ENCODE measurements at regions not wholly inside any gene's neighbourhood (a gene's known extent, or its start where the extent isn't known, plus 50 kb on each side); places are given as distances from the start of the nearest gene placed in this dataset.

GRCh38 chr7:94272821-94273583, 121.7 kb upstream of the COL1A2 start:
- TF ChIP-seq FOXK2 (IDR thresholded peaks at IDR 0.05): no peak
- TF ChIP-seq BHLHE40 (IDR thresholded peaks at IDR 0.05; ENCODE audit: borderline replicate concordance): no peak
- no peak for TF ChIP-seq FOXA1 (IDR thresholded peaks at IDR 0.05)
- no peak for TF ChIP-seq SP1 (IDR thresholded peaks at IDR 0.05)
- no peak for TF ChIP-seq L3MBTL2 (conservative IDR thresholded peaks at IDR 0.05)
- no peak for TF ChIP-seq SUZ12 (IDR thresholded peaks at IDR 0.05)
- TF ChIP-seq, protein P1, sequence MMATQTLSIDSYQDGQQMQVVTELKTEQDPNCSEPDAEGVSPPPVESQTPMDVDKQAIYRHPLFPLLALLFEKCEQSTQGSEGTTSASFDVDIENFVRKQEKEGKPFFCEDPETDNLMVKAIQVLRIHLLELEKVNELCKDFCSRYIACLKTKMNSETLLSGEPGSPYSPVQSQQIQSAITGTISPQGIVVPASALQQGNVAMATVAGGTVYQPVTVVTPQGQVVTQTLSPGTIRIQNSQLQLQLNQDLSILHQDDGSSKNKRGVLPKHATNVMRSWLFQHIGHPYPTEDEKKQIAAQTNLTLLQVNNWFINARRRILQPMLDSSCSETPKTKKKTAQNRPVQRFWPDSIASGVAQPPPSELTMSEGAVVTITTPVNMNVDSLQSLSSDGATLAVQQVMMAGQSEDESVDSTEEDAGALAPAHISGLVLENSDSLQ (IDR thresholded peaks at IDR 0.05): no peak
- no peak for TF ChIP-seq ELF4 (IDR thresholded peaks at IDR 0.05)
- TF ChIP-seq NFRKB (IDR thresholded peaks at IDR 0.05): no peak
- no peak for TF ChIP-seq TARDBP (IDR thresholded peaks at IDR 0.05)
- TF ChIP-seq CTBP1 (IDR thresholded peaks at IDR 0.05; ENCODE audit: borderline replicate concordance): no peak
- TF ChIP-seq FOXM1 (IDR thresholded peaks at IDR 0.05; ENCODE audit: borderline replicate concordance): no peak
